DMS79 (cell line): ENCODE measurements at regions not wholly inside any gene's neighbourhood (a gene's known extent, or its start where the extent isn't known, plus 50 kb on each side); places are given as distances from the start of the nearest gene placed in this dataset.
A peak's percentile ranks its signal among the peaks of the same experiment; 100 is the strongest.
"Not testable (repeated sequence)": the region's sequence is repeated elsewhere in the genome, so short reads cannot be mapped to it uniquely, and the experiment has no call there.

ENCODE experiments used
- DNase-seq: peaks from one replicate; lab custom pipeline; 2025; lab: John Stamatoyannopoulos, UW

DNA sequence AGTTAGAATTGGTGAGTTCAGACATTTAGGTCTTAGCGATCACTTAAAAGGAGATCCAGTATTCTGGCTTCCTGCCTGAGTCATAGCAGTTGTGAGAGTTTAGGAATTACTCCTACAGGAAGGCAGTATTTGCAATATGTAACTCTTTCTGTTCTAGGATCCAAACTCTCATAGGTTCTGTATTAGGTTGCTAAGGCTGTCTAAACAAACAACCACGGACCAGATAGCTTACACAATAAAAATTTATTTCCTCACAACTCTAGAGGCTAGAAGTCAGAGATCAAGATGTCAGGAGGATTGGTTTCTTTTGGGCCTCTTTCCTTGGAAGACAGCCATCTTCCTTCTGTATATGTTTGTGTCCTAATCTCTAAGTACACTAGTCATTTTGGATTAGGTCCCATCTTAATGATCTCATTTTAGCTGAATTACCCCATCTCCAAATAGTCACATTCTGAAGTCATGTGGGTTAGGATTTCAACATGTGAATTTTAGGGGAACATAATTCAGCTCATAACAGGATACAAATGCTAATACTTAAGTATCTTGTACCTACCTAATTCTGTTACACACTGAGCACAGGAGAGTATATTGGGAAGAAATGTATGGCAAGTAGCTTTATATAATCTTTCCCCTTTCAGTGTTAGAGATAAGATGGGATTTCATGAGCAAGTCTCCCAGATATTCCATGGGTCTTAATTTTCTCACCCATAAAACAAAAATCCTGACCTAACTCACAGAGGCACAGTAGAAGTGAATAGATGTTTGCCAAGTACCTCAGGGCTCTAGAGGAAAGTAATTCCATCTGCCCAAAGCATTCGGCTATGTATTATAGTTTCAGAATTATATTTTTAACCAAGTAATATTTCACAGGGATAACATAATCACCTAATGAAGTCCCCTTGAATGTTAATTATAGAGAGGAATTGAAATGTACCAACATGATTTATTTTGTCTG is 144.4 kb downstream of the PTBP2 start:
- DNase-seq, result no peak

DNA sequence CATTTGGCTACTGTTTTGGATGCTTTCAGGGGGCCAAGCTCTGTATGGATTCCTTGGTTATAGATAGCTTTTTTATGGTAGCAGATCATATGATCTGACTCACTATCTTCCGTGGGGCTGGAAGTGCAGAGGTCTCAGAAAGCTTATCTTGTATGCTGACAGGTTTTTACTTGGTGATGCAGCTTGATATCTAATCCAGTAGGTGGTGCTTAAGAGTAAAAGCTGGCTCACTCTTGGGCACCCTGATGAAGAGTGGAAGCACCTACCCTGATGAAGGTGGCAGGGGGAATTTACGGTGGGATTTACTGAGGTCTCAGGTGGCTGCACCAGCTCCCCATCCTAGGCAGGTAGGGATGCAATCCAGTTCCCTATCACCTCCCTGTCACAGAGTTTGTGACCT is 151.2 kb downstream of the PTBP2 start:
- DNase-seq, result no peak

DNA sequence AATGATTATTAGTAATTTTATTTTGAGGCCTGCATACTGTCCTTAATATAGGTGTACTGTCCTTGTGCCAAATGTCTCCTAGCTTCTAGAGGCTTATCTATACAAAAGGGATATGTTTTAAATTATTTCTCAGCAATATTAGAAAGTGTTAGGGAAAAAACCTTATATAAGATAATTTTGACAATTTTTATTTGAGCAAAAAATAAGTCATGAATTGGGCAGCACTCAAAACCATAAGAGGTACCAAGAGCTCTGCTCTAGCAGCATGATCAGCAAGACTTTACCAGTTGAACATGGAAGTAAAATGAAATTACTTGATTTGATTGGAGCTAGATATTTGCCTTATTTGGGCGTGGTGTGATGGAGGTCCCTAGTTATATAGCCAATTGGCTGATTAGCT is 157.1 kb downstream of the PTBP2 start:
- no peak for DNase-seq

GRCh38 chr1:96880626-96881025 is 159.0 kb downstream of the PTBP2 start:
- DNase-seq, result no peak

DNA sequence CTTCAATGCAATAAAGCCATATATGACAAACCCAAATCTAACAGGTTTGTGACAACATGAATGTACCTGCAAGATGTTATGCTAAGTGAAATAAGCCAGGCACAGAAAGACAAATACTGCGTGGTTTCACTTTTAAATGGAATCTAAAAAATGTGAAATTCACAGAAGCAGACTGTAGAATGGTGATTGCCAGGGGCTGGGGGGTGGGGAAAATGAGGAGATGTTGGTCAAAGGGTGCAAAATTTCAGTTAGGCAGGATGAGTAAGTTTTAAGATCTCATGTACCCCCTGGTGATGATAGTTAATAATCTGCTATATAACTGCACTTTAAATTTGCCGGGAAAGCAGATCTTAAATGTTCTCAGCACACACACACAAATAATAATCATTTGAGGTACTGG is 160.5 kb downstream of the PTBP2 start:
- no peak for DNase-seq

GRCh38 chr1:96886474-96886873 is 164.9 kb downstream of the PTBP2 start:
- DNase-seq, result no peak

DNA sequence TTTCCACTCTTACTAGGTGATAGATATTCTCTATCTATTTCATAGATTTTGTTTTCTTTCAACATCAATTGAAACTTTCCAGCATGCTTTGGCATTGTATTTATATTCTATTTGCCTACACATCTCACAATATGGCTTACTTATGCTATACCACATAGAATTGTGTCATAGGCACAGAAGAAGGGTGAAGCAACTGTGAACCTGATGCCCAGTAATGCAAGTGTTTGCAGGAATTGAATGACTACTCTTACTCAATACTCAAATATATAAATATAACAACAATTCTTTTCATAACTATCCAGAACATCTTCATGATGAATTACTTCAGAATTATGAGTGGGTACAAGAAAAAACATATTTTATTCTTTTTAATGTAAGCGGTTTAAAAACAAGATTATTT is 165.9 kb downstream of the PTBP2 start:
- no peak for DNase-seq

- no peak for DNase-seq
These were observed 180.3 kb downstream of the PTBP2 start for GRCh38 chr1:96901783-96902363.

GRCh38 chr1:96912248-96912647 is 190.7 kb downstream of the PTBP2 start:
- DNase-seq, result no peak

DNA sequence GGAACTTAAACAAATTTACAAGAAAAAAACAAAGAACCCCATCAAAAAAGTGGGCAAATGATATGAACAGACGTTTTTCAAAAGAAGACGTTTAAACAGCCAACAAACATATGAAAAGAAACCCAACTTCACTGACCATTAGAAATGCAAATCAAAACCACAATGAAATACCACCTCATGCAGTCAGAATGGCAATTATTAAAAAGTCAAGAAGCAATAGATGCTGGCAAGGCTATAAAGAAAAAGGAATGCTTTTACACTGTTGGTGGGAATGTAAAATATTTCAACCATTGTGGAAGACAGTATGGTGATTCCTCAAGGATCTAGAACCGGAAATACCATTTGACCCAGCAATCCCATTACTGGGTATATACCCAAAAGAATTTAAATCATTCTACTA is 194.1 kb downstream of the PTBP2 start:
- DNase-seq, result not testable (repeated sequence)

GRCh38 chr1:96918406-96918805 is 196.8 kb downstream of the PTBP2 start:
- no peak for DNase-seq

GRCh38 chr1:96922181-96922580 is 200.6 kb downstream of the PTBP2 start:
- no peak for DNase-seq

- no peak for DNase-seq
These were observed 202.2 kb downstream of the PTBP2 start for GRCh38 chr1:96923753-96924152.

DNA sequence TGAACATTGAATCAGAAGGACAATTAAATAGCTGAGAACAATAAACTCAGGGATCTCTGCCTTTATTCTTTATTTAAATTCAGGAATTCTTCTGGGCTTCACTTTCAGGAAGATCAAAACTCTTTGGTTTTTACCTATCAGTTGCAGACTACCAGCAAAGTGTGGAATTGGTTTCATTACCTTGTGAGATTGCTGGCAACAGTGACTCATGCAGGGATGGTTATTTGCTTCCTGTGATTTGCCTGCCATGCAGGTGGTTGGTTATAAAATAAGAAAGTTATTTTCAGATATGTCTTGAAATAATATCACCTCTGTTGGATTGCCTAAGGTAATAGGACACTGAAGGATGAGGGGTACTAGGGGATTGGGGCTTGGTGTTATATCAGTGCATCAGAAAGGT is 204.6 kb downstream of the PTBP2 start:
- DNase-seq, result no peak

DNA sequence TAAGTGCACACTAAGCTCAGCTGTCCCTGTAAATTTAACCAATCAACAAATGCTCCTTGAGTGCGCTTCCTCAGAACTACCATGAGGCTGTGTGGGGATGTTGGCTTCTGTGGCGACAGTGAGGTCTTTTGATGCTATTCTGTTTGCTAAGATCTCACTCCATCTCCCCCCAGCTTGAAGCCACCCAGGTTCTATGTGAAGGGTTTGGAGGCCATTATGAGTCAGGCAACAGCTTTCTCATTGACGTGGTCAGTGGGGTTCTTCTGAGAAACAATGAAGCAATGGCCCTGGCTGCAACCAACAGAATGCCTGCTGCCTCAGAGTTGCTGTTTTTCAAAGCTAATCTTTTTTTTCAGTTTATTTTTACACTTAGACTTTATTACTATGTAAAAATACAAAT is 205.5 kb downstream of the PTBP2 start:
- no peak for DNase-seq

- DNase-seq, result no peak
These were observed 209.6 kb downstream of the PTBP2 start for GRCh38 chr1:96931136-96931535.

GRCh38 chr1:96934282-96934681 is 212.7 kb downstream of the PTBP2 start:
- DNase-seq, result no peak

DNA sequence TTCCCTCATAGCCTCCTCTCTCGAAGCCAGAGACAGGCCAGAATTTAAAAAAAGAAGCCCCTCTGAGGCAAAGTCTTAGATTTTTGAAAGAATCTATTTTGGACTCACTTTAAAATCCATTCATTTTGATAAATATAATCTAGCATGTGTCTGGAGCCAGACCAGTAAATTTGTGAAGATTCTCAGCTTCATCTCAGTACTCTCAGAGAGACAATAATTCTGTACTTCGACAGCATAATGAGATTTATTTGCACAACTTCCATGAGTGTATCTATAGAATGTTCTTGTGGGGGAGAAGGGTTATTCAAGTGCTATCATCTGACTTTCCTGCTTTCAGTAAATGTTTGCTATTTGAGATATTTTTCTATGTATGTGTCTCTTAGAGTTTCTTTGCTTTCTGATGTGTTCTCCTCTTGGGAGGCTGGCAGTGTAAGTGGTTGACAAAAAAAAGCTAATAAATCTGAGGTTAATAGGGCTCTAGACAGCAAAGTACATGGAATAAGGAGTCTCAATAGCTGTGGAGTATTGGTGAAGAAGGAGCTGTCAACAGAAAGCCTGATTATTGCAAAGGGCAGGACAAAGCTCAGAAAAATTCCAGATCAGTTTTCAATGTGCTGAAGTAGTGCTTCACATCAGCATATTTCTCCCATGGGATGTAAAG is 223.0 kb downstream of the PTBP2 start:
- DNase-seq, result peak; percentile 65

GRCh38 chr1:96945509-96946084 is 224.0 kb downstream of the PTBP2 start:
- no peak for DNase-seq

DNA sequence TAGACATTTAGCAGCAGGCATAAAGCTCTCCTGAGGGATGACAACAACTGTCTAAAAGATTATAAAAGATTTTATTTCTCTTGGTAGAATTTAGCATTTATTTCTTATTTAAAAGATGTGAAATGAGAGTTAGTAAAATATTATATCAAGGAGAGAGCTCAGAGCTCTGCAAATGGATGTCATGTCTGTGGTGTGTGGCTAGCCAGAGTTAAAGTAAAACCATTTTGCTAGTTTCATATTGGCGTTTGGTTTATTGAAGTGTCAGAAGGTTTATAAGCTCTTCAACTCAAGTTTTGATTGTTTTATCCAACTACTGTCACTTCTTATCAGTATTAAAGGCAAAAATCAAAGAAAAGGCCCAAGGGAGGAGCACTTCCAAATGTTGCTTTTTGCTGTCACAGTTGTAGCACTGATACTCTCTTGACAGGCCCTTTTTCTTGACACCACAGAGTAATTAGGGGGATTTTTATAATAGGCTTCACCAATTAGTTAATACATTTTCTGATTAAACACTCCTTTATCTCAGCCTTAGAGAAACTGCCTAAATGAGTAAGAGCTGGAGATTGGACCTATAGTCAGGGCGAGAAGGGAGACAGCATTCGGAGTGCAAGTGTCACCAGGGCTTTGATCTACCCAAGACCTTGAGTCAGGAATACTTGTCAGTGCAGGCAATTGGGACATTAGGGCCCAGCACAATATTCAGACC is 233.9 kb downstream of the PTBP2 start:
- no peak for DNase-seq

GRCh38 chr1:96962216-96962615 is 240.6 kb downstream of the PTBP2 start:
- DNase-seq, result no peak

- DNase-seq, result no peak
These were observed 241.2 kb downstream of the PTBP2 start for GRCh38 chr1:96962751-96963211.
